ENCODE measurements at regions not wholly inside any gene's neighbourhood (a gene's known extent, or its start where the extent isn't known, plus 50 kb on each side); places are given as distances from the start of the nearest gene placed in this dataset.
"Not testable (repeated sequence)": the region's sequence is repeated elsewhere in the genome, so short reads cannot be mapped to it uniquely, and the experiment has no call there.

- no peak for DNase-seq (ENCODE audit: low spot score)
These were observed 372.3 kb upstream of the CCNH start for GRCh38 chr5:87784879-87785495.

- DNase-seq (ENCODE audit: low spot score), result no peak
These were observed 371.6 kb upstream of the CCNH start for GRCh38 chr5:87784311-87784710.

- DNase-seq (ENCODE audit: low spot score), result no peak
These were observed 370.2 kb upstream of the CCNH start for GRCh38 chr5:87782916-87783315.

- no peak for DNase-seq (ENCODE audit: low spot score)
These were observed 369.2 kb upstream of the CCNH start for GRCh38 chr5:87781976-87782375.

GRCh38 chr5:87780831-87781760 lies 368.4 kb upstream of the CCNH start:
- peak; percentile 24 for DNase-seq (ENCODE audit: low spot score)

GRCh38 chr5:87778876-87779275 lies 366.1 kb upstream of the CCNH start:
- no peak for DNase-seq (ENCODE audit: low spot score)

GRCh38 chr5:87777877-87778276 lies 365.1 kb upstream of the CCNH start:
- DNase-seq (ENCODE audit: low spot score), result no peak

GRCh38 chr5:87776785-87777184 lies 364.1 kb upstream of the CCNH start:
- DNase-seq (ENCODE audit: low spot score), result no peak

- not testable (repeated sequence) for DNase-seq (ENCODE audit: low spot score)
These were observed 363.6 kb upstream of the CCNH start for GRCh38 chr5:87776302-87776701.

GRCh38 chr5:87775228-87775627 lies 362.5 kb upstream of the CCNH start:
- DNase-seq (ENCODE audit: low spot score), result no peak

GRCh38 chr5:87774804-87775203 lies 362.1 kb upstream of the CCNH start:
- DNase-seq (ENCODE audit: low spot score), result no peak

- no peak for DNase-seq (ENCODE audit: low spot score)
These were observed 357.9 kb upstream of the CCNH start for GRCh38 chr5:87770601-87771121.

- no peak for DNase-seq (ENCODE audit: low spot score)
These were observed 357.4 kb upstream of the CCNH start for GRCh38 chr5:87770016-87770570.

- no peak for DNase-seq (ENCODE audit: low spot score)
These were observed 356.4 kb upstream of the CCNH start for GRCh38 chr5:87769157-87769556.

- no peak for DNase-seq (ENCODE audit: low spot score)
These were observed 355.5 kb upstream of the CCNH start for GRCh38 chr5:87768190-87768589.

- DNase-seq (ENCODE audit: low spot score), result no peak
These were observed 352.3 kb upstream of the CCNH start for GRCh38 chr5:87765009-87765408.

- DNase-seq (ENCODE audit: low spot score), result no peak
These were observed 349.9 kb upstream of the CCNH start for GRCh38 chr5:87762631-87763030.

GRCh38 chr5:87756951-87757350 lies 344.2 kb upstream of the CCNH start:
- no peak for DNase-seq (ENCODE audit: low spot score)

- DNase-seq (ENCODE audit: low spot score), result no peak
These were observed 342.6 kb upstream of the CCNH start for GRCh38 chr5:87755360-87755759.

- no peak for DNase-seq (ENCODE audit: low spot score)
These were observed 341.5 kb upstream of the CCNH start for GRCh38 chr5:87754009-87754757.

GRCh38 chr5:87752362-87752761 lies 339.6 kb upstream of the CCNH start:
- no peak for DNase-seq (ENCODE audit: low spot score)

- DNase-seq (ENCODE audit: low spot score), result no peak
These were observed 339.1 kb upstream of the CCNH start for GRCh38 chr5:87751824-87752223.
